ENCODE measurements at regions not wholly inside any gene's neighbourhood (a gene's known extent, or its start where the extent isn't known, plus 50 kb on each side); places are given as distances from the start of the nearest gene placed in this dataset.

DNA sequence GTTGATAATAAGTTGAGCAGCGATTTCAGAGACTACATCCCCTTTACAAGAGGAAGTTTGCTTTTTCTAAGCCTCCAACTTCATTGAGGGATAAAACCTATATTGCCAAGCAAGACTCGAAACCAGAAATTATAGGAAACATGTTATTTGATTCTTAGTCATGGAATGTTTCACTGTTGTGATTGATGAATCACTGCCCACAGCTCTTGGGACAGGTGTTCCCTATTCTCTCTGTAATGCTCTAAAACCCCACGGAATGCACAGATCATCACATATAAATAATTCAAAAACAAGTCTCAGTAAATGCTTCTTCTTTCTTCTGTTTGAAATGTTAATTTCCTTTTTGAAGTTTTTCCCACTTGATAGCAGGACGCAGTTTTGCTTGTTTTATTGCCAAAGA, 809.5 kb upstream of the GOT2 start (continued):
- TF ChIP-seq ZNF407 (IDR thresholded peaks at IDR 0.05; ENCODE audit: low read depth) (no peak), ELF2 (CRISPR knock-in tag; IDR thresholded peaks at IDR 0.05) (no peak), PURB (CRISPR knock-in tag; IDR thresholded peaks at IDR 0.05; ENCODE audit: low read depth) (no peak), MYNN (IDR thresholded peaks at IDR 0.05) (no peak), MYNN (CRISPR knock-in tag; IDR thresholded peaks at IDR 0.05) (no peak), CTBP1 (IDR thresholded peaks at IDR 0.05; ENCODE audit: borderline replicate concordance) (no peak)
- TF ChIP-seq, protein P1, sequence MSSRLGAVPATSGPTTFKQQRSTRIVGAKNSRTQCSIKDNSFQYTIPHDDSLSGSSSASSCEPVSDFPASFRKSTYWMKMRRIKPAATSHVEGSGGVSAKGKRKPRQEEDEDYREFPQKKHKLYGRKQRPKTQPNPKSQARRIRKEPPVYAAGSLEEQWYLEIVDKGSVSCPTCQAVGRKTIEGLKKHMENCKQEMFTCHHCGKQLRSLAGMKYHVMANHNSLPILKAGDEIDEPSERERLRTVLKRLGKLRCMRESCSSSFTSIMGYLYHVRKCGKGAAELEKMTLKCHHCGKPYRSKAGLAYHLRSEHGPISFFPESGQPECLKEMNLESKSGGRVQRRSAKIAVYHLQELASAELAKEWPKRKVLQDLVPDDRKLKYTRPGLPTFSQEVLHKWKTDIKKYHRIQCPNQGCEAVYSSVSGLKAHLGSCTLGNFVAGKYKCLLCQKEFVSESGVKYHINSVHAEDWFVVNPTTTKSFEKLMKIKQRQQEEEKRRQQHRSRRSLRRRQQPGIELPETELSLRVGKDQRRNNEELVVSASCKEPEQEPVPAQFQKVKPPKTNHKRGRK (tag; IDR thresholded peaks at IDR 0.05): no peak
